ENCODE measurements at regions not wholly inside any gene's neighbourhood (a gene's known extent, or its start where the extent isn't known, plus 50 kb on each side); places are given as distances from the start of the nearest gene placed in this dataset.

DNA sequence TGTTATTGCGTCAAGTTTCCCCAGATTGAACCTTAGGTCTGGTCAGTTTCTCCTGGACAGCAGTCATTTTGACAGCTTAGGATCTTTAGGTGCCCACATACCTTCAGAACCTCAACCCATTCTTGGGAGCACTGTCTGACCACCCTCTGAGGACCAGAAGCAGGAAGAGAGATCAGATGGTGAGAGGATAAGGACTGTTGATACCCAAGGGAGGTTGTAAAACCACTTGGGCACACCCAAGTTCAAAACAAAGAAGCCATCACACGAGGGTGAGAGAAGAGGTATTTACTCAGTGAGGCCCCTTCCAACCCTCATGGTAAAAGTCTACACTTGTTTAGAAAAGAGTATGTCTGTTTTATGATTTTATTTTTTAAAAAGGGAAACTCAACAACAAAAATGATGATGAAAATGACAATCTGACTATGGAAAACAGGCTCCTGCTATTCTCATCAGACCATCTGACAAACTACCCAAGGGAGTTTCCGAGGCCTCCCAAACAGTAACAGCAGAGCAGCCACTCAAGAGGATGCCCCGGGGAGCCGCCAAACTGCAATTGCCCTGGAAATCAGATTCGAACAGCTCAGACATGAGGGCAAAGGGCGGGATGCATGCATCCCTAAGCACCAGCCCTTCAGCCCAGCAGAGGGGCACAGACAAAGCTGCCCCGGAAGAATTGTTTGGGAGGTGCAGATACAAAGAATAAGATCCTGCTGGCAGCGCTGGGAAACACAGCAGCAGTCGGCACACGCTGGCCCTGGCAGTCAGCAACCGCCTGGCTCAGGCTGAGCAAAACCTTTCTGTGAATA, 162.6 kb upstream of the PLEKHG7 start:
- DNase-seq (ENCODE audit: extremely low read depth, low read depth) = no peak

DNA sequence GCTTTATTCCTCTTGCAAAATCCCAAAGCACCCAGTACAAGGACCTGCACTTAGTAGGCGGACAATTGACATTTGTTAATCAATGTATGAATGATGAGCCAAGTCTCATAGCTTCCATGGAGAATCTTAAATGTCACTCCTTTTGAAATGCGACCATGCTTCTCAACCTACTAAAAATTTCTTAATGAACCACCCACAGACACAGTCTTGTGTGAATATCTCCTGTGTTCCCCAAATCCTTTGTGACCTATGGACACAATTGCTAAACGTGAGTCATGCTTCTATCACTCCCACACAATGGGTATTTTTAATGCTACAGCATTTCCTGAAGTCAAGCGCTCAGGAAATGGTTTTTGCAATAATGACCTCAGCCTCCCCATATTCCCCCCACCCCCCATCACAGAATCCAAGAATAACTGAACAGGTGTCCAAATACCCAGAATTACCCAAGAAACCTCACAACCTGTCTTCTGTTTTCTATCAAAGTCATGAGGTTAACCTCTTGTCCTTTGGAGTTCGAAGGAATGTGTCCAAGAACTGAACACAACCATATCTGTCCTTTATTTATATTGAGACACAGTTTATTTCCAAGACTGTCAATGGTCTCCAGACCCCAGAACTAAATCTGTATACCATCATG, 163.6 kb upstream of the PLEKHG7 start:
- no peak for DNase-seq (ENCODE audit: extremely low read depth, low read depth)

DNA sequence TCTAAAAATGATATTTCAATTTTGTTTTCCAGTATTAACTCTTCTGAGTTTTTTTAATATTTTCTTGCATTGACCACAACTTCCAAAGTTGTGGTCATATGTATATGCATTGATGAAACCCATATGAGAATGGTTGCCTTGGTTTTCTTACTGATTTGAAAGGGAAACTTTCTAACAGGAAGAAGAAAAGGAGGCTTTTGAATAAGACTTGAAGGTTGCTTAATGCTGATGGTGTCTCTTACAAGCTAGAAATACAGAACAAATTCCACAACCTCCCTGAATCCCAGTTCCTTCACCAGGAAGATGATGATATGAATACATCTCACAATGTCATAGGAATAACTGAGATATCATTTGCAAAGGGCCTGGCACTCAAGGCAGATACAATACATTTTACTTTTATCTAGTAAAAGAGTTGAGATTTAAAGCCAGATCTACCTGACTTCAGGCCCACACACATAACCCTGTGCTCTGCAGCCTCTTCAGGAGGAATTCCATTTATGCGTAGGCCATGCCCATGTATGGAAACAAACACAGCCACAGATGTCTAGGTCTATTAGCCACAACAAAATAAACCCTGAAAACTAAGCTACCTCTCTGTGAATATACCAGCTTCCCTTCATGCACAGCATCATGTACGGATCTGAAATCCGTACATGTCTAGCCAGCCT, 165.4 kb upstream of the PLEKHG7 start:
- no peak for DNase-seq (ENCODE audit: extremely low read depth, low read depth)

DNA sequence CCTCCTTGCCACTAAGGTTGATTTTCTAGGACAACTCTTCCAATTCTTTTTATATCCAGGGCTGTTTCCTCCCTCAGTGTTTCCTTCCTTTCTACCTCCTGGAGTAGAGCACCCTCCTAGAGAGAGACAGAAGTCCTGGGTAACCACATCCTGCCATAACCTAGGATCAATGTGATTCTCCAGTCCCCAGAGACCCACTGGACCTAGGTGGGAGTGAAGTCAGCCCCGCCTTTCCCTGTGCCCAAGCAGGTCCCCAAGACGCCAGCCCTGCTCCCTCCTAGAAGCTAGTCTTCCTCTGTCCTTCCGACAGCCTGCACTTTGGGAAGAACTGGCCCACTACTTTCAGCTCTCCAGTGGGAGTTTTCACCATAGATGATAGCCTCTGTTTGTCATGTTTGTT, 166.8 kb upstream of the PLEKHG7 start:
- no peak for DNase-seq (ENCODE audit: extremely low read depth, low read depth)

DNA sequence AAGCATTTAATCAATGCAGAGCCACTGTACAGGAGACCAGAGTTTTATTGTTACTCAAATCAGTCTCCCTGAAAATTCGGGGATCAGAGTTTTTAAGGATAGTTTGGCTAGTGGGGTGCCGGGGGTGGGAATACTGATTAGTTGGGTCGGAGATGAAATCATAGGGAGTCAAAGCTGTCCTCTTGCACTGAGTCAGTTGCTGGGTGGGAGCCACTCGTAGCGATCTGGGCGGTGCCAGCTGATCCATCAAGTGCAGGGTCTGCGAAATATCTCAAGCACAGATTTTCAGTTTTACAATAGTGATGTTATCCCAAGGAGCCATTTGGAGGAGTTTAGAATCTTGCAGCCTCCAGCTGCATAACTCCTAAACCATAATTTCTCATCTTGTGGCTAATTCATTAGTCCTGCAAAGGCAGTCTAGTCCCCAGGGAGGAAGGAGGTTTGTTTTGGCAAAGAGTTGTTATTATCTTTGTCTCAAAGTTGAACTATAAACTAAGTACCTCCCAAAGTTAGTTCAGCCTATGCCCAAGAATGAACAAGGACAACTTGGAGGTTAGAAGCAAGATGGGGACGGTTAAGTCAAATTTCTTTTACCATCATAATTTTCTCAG, 169.4 kb upstream of the PLEKHG7 start:
- DNase-seq (ENCODE audit: extremely low read depth, low read depth) = no peak

DNA sequence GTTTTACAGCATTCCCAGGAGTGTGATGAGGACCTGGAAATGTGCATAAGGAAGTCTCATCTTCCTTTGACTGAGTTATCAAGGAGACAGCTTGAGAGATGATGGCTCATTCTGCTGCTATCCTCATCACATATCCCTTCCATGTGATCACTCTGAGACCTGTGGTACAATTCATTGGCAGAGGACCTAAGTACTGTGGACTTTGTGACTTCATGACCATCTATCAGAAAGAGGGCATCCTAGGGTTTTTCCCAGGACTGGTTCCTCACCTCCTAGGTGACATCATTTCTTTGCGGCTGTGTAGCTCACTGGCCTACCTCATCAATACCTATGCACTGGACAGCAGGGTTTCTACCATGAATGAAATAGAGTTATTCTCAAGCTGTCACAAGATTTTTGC, 172.1 kb upstream of the PLEKHG7 start:
- no peak for DNase-seq (ENCODE audit: extremely low read depth, low read depth)

DNA sequence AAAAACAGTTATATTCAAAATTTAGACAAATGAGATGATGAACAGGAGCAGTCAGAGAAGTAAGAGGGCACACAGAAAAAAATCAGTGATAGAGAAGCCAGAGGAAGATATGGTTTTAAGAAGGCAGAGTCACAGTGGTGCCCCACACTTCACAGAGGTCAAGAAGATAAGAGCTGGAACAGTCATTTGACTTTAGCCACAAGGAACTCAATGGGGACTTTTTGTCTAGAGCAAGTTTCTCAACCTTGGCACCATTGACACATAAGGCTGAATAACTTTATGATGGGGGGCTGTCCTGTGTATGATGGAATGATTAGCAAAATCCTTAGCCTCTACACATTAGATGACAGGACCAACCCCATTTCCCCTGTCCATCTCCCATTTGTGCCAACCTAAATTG, 172.8 kb upstream of the PLEKHG7 start:
- DNase-seq (ENCODE audit: extremely low read depth, low read depth) = no peak

DNA sequence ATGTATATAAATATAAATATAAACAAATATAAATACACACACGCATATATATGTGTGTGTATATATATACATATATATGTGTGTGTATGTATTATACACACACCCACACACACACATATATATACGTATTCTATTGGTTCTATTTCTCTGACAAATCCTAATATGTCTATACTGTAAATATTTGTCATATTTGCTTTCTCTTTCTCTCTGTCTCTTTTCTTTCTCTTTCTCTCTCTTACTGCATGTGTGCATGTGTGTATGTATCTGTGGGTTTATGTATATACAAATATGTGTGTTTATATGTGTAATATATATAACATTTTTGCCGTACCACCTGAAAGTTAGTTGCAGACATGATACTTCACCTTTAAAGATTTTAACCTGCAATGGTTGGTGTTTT, 174.2 kb upstream of the PLEKHG7 start:
- no peak for DNase-seq (ENCODE audit: extremely low read depth, low read depth)

DNA sequence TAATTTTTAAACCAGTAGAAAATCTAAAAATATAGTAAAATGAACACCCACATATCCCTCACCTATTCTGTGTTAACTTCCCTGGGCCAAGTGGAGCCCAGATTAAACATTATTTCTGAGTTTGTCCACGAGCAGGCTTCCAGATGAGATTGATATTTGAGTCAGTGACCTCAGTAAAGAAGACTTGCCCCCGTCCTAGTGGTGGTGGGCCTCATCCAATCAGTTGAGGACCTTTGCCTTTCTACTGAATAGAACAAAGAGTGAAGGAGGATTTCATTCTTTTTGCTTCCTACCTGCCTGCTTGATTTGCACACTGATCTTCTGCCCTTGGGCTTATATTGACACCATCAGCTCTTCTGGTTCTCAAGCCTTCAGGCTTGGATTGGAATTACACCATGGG, 174.7 kb upstream of the PLEKHG7 start:
- no peak for DNase-seq (ENCODE audit: extremely low read depth, low read depth)

DNA sequence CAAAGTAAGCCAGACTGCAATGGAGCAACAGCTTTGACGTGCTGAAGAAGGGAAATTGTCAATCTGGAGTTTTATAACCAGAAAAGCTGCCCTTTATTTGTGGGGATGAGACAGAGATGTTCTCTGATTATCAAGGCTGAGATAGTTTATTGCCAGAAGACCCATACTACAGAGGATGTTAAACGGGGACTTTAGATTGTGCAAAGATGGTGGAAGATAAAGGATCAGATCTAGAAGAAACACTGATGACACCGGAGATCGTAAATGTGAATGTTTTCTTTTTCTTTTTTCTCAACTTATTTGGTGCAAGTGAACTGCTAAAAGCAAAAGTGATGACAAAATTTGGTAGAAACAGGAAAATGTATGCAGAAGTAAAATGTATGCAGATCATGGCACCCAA, 178.3 kb upstream of the PLEKHG7 start:
- DNase-seq (ENCODE audit: extremely low read depth, low read depth) = no peak

DNA sequence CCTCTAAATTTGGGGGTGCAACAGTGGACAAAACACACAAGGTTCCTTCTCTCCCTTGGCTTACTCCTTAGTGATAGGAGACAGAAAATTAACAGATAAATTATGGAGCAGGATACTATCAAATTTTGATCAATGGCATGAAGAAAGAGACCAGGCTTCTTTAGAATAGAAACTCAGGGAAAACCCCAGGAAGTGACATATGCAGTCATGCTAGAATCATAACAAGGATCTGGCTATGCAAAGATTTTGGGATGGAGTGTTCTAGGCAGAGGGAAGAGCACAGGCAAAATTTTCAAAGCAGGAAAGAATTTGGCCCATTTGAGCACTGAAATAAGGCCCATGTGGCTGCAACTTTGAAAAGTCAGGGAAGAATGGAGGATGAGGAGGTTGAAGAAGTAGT, 182.3 kb upstream of the PLEKHG7 start:
- DNase-seq (ENCODE audit: extremely low read depth, low read depth) = no peak

DNA sequence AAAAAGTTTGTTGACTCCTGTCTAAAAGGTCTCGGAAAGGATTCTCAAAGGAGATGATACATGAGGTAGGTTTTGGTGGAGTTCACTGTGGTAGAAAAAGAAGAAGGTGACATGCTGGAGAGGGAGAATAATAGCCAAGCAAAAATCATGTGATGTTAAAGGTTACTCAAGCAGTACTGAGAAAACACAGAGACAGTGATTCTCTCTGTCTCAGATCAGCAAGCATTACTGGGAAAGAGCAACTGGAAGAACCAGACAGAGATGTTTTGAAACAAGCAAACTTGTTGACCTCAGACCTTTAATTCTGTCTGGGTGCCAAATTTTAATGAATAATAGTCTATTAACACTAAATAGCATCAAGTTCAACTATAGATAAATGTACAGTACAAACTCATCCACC, 183.5 kb upstream of the PLEKHG7 start:
- DNase-seq (ENCODE audit: extremely low read depth, low read depth) = no peak

DNA sequence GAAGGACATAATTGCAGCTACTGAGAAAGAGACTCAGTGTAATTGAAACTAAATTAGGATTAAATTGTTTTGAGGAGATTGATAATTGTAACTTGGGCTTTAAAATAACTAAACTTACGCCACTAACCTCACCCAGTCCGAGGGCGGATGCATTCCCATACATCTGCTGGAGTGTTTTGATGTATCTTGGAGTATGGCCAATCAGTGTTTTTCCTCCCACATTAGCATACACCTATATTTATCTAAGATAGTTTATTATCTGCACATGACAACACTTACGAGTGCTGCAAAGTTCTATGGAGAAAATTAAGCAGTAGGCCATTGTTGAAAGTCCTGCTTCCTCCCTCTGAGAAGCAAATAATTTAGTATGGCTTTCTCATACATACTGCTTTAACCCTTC, 184.7 kb upstream of the PLEKHG7 start:
- no peak for DNase-seq (ENCODE audit: extremely low read depth, low read depth)

DNA sequence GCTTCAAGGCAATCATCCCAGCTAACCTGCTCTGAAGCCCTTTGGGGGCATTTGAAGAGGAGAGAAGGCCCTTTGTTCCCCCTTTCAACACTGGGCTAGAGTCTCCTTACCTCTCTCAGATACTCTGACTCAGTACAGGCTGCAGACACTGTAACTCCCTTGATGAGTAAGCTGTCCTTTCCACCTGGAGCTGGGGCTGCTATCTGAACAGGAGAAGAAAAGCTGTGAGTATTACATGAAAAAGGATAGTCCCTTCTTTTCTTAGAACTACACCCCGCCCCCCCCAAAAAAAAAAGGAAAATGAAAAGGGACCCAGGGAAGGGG, 186.6 kb upstream of the PLEKHG7 start:
- DNase-seq (ENCODE audit: extremely low read depth, low read depth) = no peak

DNA sequence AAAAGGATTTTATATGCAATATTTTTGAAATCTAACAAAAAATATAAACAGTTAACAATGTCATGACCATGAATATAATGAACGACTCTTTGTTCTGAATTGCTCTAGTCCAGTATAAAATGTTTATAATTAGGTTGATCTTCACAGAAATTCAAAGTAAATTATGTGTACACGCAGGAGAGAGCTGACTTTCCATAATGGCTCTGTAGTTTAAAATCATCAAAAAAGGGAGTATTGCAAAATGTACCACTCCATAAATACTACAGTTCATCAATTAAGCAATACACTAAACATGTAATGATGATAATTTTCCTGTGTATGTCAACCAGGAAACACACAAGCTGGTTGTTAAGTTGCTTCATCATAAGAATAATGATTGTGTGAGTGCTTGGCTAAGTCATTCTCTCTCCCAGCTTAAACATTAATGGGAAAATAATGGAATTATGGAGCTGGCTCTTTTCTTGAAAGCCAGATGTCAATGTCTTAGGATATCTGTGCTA, 189.5 kb upstream of the PLEKHG7 start:
- DNase-seq (ENCODE audit: extremely low read depth, low read depth) = no peak

DNA sequence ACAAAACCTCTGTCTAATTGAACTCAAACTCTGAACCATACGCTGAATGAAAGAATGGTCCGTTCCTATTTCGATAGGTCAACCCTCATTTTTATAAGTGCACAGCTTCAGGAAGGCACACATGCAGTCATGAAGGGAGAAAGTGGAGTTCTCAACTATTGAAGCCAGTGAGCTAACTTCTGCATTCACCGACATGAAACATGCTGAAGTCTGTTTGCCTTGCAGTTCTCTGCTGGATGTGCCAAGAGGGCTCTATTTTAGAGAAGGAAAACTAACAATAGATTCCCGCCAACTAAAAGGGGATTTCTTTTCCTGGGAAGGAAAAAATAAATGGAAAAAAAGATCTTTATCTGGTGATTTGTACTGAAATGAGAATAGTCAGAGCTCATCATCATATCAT, 191.0 kb upstream of the PLEKHG7 start:
- DNase-seq (ENCODE audit: extremely low read depth, low read depth) = no peak

DNA sequence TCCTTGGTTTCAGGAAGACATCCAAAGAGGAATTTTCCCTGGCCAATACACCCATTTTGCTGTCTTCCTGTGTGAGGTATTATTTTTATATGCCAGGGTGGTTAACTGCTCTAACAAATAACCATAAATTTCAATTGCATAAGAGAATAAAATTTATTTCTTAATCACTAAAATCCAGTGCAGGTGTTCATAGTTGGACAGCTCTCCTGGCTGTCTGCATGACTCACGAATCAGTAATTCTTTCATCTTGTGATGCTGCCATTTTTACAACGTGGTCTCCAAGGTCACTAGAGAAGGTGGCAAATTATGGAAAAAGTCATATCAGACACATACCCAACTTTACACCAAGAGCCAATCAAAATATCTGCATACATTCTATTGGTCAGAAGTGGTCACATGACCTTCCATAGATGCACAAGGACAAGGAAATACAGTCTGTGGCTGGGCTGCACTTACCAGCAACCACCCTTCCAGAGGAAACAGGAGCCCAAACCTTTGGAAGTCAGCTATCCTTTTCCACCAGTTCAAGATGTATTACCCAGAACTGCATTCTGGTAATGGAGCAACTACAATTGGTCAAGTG, 193.5 kb upstream of the PLEKHG7 start:
- no peak for DNase-seq (ENCODE audit: extremely low read depth, low read depth)

DNA sequence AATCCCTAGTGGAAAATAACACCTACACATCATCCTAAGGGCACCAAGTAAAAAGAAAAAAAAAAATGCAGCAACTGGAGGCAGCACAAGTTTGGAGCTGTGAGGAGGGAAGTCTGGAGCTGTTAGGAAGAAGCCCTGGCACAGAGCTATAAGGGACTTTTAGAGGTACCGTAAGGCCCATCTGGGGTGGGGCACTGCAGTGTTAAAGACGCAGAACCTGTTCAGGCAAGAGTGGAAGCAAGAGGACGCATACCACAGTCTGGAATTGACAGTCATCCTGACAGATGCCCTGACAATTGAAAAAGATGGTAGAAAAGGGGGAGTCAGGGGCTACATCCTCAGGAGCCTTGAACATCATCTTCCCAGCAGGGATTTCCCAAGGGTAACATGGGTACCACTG, 195.9 kb upstream of the PLEKHG7 start:
- no peak for DNase-seq (ENCODE audit: extremely low read depth, low read depth)

DNA sequence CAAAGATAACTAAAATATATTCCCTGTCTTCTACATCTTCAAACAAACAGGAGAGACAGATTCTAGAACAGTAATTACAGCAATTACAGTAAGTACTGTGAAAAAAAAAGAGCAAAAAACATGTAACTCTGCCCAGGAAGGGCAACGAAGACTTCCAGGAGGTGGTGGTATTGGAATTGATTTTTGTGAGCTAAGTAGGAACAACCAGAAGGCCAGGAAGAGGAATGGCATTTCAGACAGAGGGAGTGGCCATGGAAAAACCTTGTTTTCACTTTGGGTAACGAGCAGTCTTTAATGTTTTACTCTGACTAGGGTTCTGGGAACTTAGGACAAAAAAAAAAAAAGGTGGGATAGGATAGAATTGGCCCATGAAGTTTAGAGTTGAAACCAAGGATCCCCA, 196.3 kb upstream of the PLEKHG7 start:
- no peak for DNase-seq (ENCODE audit: extremely low read depth, low read depth)

DNA sequence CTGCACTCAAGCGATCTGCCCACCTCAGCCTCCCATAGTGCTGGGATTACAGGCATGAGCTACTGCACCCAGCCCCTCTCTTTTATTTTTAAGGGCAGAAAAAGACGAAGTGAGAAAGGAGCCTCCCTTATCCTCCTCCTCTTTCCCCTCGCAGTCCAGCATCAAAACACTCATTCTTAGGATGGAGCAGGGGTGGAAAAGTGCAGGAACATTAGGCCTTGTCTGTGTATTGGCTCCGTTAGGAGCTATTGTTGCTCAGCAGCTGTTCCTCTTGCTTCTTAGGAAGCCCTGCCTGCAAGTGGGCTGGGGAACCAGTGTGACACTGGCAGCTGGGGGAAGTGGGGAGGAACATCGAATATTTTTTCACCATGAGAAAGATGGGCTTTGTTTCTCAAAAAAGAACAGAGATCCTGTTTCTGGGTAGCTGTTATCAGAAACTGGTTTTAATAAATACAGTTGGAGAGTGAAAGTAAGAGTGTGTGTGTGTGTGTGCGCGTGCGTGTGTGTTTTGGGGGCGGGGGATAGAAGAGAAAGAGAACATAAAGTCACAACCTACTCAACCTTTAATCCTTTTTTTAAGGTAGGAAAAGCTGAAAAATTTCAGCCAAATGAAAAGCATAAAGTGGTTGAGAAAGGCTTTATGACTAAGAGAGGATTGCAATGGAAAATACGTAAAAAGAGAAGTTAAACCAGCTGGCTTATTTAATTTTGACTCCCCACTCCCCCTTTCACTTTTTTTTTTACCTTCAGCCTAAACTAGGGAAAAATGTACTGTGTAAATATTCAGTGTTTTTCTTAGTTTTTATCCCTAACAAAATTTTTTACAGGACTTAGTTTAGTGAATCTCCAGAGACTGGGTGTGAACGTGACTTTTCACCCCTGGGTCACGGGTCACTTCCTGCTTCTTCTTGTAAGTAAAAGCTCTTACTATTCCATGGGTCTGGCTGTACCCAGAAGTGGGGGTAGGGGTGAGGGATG, 197.2 kb upstream of the PLEKHG7 start:
- no peak for DNase-seq (ENCODE audit: extremely low read depth, low read depth)

Measured in NCI-H460 (cell line).